H1 (cell line): ENCODE measurements at regions not wholly inside any gene's neighbourhood (a gene's known extent, or its start where the extent isn't known, plus 50 kb on each side); places are given as distances from the start of the nearest gene placed in this dataset.

Experiments
- BCL11A ChIP-seq, 2 experiments: IDR thresholded peaks; one replicate each; pipeline ENCODE4 v1.6.1; 2011; ENCODE audit warnings: low read depth in 2 of 2, low read length in 2 of 2, mild to moderate bottlenecking in 2 of 2
- CTCF ChIP-seq, 3 experiments: IDR thresholded peaks; 1 replicate in 2 of 3; 2 replicates in 1 of 3; pipeline versions ENCODE4 v1.5.1 to v1.6.1; 2011; ENCODE audit warnings: low read length in 3 of 3, mild to moderate bottlenecking in 3 of 3, inconsistent platforms in 2 of 3, low read depth in 1 of 3, moderate library complexity in 1 of 3; ENCODE audit not compliant: insufficient read depth in 1 of 3; ENCODE audit errors: control extremely low read depth in 1 of 3
- E2F6 ChIP-seq: IDR thresholded peaks from 2 replicates; pipeline ENCODE4 v1.6.1; 2012; ENCODE audit warnings: inconsistent platforms
- KDM5A ChIP-seq: fragments of 200-600 bp; IDR thresholded peaks from 2 replicates; pipeline ENCODE4 v1.7.1; 2012; ENCODE audit warnings: mild to moderate bottlenecking, low read length, inconsistent platforms, mixed read lengths
- POU5F1 ChIP-seq: IDR thresholded peaks from 2 replicates; pipeline ENCODE4 v1.6.1; 2011; ENCODE audit warnings: low read depth, mild to moderate bottlenecking, low read length, moderate library complexity
- TBP ChIP-seq: IDR thresholded peaks from 2 replicates; pipeline ENCODE4 v1.6.1; 2011; ENCODE audit warnings: low read depth, low read length, improper control_type of control experiment

DNA sequence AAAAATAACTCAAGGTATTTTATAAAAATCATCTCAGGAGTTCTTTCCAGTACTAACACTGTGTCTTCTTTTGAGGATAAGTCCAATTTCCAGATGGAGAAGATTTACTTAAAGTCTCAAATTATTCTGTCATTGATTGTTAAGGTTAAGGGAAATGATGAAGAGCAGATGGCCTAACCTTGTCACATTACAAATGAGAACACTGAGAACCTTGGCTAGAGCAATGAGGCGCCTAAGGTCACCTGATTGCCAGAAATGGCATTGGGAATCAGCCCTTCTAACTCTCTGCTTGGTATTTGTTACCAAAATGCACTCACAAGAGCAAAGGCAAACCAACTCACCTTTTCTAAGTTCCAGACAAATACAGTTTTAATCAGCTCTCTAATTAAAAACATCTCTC, 835.1 kb downstream of the RNF144A start (continued):
- TF ChIP-seq E2F6 = no peak
- no peak for TF ChIP-seq POU5F1
- TF ChIP-seq TBP = no peak
- TF ChIP-seq CTCF (IDR thresholded peaks at IDR 0.05; ENCODE audit: control extremely low read depth in 1 of 3, insufficient read depth in 1 of 3, low read depth in 1 of 3, low read length in 3 of 3) = no peak
- no peak for TF ChIP-seq BCL11A (IDR thresholded peaks at IDR 0.05; ENCODE audit: low read depth in 2 of 2, low read length in 2 of 2)
- TF ChIP-seq KDM5A = no peak
